ENCODE measurements at regions not wholly inside any gene's neighbourhood (a gene's known extent, or its start where the extent isn't known, plus 50 kb on each side); places are given as distances from the start of the nearest gene placed in this dataset.
A peak's percentile ranks its signal among the peaks of the same experiment; 100 is the strongest.

DNA sequence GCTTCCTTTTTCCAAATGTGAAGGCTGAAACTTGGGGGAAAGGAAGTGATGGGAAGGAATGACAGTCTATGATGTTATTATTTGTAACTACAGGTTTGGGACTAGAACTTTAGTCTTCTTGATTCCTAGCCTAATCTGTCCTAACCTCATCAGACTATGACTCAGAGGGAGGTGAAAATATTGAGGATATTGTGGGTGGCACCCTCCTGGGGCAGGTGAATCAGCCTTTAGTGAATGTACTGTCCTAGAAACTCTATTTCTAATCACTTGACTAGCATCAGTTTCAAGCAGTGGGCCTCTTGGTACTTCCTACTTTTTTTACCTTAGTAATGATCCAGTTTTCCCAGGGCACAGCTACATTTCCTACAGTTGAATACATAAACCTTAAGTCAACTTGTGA is 829.0 kb upstream of the API5 start:
- DNase-seq (ENCODE audit: low read depth), result no peak

GRCh38 chr11:42490506-42490905 is 821.3 kb upstream of the API5 start:
- DNase-seq (ENCODE audit: low read depth), result no peak

GRCh38 chr11:42494459-42494858 is 817.3 kb upstream of the API5 start:
- DNase-seq (ENCODE audit: low read depth), result no peak

GRCh38 chr11:42498971-42499370 is 812.8 kb upstream of the API5 start:
- no peak for DNase-seq (ENCODE audit: low read depth)

- DNase-seq (ENCODE audit: low read depth), result no peak
Measured at GRCh38 chr11:42502151-42502550, 809.6 kb upstream of the API5 start.

GRCh38 chr11:42521994-42522393 is 789.8 kb upstream of the API5 start:
- peak; percentile 26 for DNase-seq (ENCODE audit: low read depth)

- DNase-seq (ENCODE audit: low read depth), result peak; percentile 43
Measured at GRCh38 chr11:42524534-42525227, 787.1 kb upstream of the API5 start.

GRCh38 chr11:42526426-42526825 is 785.4 kb upstream of the API5 start:
- DNase-seq (ENCODE audit: low read depth), result no peak

DNA sequence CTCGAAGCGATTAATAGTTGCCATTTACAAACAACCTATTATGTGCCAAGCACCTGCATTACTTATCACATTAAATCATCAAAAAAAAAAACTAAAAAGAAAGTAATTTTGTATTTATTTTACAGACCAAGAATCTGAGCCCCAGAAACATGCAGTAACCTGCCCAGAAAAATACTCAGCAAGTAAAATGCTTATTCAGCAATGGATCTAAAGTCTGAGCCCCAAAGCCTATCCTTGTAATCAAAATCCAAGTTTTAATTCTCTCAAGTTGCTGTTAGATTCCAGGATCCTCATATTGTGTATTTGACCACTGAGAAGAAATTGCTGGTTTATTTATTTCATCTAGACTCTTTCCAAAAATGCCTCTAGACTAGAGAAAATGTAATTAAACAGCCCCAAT is 783.3 kb upstream of the API5 start:
- no peak for DNase-seq (ENCODE audit: low read depth)

GRCh38 chr11:42528911-42529310 is 782.9 kb upstream of the API5 start:
- no peak for DNase-seq (ENCODE audit: low read depth)

DNA sequence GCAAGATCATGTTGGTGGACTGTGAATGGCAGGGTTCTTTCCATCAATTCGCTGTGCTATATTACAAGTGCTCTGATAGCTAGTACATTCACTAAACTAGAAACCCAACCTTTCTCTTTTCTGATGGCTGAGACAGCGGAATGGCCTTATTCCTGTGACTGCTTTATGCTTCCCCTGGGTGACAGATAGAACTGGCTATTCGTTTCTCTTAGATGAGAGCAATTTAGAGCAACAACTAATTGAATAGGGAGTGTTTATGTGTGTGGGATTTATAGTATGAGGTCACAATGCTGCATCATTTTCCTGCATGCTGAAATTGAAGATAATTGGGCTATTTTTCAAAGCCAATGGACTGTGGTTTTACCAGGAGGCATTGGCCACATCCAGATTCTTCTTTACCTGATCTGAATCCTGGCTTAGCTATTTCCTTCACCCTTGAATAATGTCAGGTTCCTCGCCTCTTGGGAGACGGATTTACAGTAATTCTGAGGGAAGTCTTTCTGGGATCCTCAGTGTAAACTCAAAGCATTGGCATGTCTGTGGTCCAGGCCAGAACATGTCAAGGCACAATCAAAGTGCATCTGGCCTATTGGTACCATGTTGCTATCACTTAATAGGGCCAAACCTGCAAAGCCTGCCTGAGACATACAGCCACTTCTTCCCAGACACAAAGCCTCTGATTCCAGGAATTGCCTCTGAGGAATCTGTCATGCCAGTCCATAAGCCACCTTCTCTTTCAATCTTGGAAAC is 775.0 kb upstream of the API5 start:
- no peak for DNase-seq (ENCODE audit: low read depth)

DNA sequence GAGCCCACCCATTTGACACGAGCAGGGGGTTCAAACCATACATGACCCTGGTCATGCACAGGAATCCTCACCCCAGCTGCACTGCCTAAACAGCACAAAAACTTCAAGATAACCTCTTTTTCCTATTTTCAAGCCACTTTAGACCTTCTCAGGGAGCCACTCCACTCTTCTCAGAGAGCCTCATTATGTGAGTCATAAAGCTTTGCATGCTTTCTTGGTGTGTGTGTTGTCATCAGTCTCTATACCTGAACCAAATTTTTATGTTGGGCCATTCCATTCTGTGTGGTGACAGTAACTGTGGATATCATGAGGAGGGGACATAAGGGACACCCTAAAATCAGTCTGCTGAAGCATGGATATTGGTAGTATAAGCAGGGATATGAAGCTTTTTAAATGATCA is 769.5 kb upstream of the API5 start:
- no peak for DNase-seq (ENCODE audit: low read depth)

DNA sequence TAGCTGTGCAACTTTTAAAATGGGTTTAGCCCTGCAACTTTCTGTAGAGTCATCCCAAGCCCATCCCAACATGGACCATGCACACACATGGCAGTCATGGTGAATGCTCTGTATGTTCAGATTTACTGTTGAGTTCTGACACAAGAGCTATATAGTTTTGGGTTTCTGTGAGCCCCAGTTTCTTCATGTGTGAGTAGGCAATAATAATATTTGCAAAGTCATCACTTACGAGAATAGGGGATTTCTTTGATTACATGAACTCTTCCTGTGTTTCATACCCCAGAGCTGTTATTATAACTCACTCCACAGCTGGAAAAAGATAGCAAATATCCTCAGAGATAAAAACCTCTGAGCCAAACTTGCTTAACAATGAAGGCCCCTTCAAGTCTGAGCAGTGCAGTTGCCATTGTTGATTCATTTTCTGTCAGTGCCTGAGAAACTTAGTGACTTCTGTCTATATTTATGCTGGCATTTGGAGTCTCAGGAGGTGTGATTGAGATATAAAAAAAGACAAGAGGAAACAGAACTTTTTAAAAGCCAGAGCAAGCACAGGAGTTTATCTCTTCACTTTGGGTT is 767.9 kb upstream of the API5 start:
- no peak for DNase-seq (ENCODE audit: low read depth)

GRCh38 chr11:42544726-42545125 is 767.1 kb upstream of the API5 start:
- no peak for DNase-seq (ENCODE audit: low read depth)

- no peak for DNase-seq (ENCODE audit: low read depth)
Measured at GRCh38 chr11:42545954-42546353, 765.8 kb upstream of the API5 start.

DNA sequence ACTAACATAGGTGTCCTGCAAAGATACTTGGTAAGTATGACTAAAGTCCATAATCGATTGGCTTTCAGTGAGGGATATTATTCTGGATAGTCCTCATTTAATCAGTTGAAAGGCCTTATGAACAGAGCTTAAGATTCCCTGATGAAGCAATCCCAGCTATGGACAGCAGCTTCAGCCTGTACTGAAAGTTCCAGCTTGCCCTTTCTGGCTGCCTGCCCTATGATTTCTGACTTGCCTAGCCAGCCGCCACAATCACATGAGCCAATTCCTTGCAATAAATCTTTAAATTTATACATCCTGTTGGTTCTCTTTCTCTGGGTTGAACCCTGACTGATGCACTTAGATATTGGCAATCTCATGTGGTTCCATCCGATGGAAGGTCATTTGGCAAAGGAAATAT is 759.0 kb upstream of the API5 start:
- DNase-seq (ENCODE audit: low read depth), result no peak

DNA sequence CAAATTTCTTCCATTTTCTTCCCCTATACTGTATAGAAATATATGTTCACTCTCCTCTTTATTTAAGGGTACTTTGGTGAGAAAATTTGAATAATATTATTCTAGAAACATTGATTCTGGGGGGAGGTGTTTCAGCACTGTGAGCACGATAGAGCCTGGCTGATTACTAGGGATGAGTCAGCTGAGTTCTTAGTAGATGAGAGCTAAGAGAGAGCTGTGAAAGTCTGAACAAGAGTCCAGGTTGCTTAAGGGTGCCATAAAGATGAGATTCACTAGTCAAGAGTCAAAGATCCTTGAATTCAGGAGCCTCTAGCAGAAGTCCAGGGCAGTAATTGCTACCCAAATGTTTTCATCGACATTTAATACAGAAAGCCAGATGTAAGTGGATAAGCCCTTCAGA is 756.6 kb upstream of the API5 start:
- DNase-seq (ENCODE audit: low read depth), result no peak

- no peak for DNase-seq (ENCODE audit: low read depth)
Measured at GRCh38 chr11:42571131-42571877, 740.5 kb upstream of the API5 start.

GRCh38 chr11:42571878-42572610 is 739.8 kb upstream of the API5 start:
- no peak for DNase-seq (ENCODE audit: low read depth)

DNA sequence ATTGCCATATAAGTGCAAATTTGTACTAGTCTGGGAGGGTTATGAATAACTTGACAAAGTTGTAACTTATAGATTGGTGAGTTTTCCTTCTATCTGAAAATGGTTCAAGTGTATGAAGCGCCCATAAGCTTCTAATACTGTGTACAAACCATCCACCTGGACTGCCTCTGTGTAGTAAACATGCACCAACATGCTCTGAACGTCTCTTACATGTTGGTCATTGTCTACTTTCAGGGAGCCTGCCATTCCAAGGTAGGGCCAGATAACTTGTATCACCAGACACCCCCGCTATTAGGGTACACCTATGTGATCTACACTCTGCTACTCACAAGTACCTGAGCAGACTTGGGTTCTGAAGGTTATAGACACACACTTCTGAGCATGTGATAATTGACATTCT is 735.5 kb upstream of the API5 start:
- DNase-seq (ENCODE audit: low read depth), result no peak

DNA sequence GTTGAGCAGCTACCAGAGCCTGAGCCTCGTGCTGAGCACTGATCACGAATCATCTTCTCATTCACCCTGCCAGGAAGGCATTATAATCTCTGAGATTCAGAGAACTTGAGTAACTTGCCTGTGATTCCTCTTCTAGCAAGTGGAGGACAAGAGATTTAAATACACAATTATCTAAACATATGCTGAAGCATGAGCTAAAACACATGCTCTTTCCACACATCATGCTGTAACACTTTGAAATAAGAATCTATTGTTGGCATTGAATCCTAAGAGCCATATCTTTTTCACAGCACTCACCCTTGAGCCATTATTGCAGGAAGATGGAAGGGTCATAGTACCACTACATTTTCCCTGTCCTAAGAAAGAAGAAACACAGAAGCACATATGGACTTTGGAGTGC is 722.5 kb upstream of the API5 start:
- no peak for DNase-seq (ENCODE audit: low read depth)

DNA sequence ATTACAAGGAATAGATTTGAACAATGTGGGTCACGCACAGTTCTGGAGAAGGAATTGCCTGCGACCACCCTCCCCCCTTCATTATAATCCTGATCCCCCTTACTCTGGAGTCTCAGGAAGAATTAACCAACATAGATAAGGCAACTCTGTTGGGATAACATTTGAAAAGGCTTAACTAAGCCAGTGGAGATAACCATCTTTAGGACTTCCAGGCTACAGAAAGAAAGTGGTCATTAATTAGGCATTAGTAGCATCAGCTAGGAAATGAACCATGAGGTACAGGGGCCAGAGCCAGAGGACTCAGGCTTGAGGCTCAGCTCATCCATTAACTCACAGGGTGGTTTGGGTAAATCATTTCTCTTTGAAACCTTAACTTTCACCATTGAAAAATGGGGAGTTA is 720.0 kb upstream of the API5 start:
- no peak for DNase-seq (ENCODE audit: low read depth)
